HEK293T (cell line): ENCODE measurements at regions not wholly inside any gene's neighbourhood (a gene's known extent, or its start where the extent isn't known, plus 50 kb on each side); places are given as distances from the start of the nearest gene placed in this dataset.

Experiments
- CTCF ChIA-PET: fragments of 350-600 bp; formaldehyde crosslinking; extraction: SDS; loops from one replicate; lab custom pipeline; 2021; ENCODE audit warnings: antibody characterized with exemption, inconsistent platforms; lab: Yijun Ruan, JAX
- POLR2A ChIA-PET: fragments of 350-600 bp; formaldehyde crosslinking; extraction: SDS; loops from one replicate; lab custom pipeline; 2020; ENCODE audit warnings: antibody characterized with exemption, inconsistent platforms; lab: Yijun Ruan, JAX
- DNase-seq: peaks from one replicate; pipeline ENCODE4 v3.0.0; 2012; ENCODE audit warnings: mixed read lengths; ENCODE audit errors: extremely low spot score
- ARNT ChIP-seq: fragments of 450-650 bp; IDR thresholded peaks from 2 replicates; pipeline ENCODE4 v1.6.1; 2017; ENCODE audit warnings: mild to moderate bottlenecking
- BHLHE40 ChIP-seq: fragments of 450-650 bp; IDR thresholded peaks from 2 replicates; pipeline ENCODE4 v1.6.1; 2016; ENCODE audit warnings: mild to moderate bottlenecking, moderate library complexity, borderline replicate concordance
- CTBP1 ChIP-seq: fragments of 450-650 bp; IDR thresholded peaks from 2 replicates; pipeline ENCODE4 v1.6.1; 2016; ENCODE audit warnings: borderline replicate concordance
- ELF4 ChIP-seq: fragments of 450-650 bp; IDR thresholded peaks from 2 replicates; pipeline ENCODE4 v1.6.1; 2017; ENCODE audit warnings: antibody characterized with exemption
- FOXA1 ChIP-seq: fragments of 450-650 bp; IDR thresholded peaks from 2 replicates; pipeline ENCODE4 v1.6.1; 2016; ENCODE audit warnings: mild to moderate bottlenecking
- FOXK2 ChIP-seq: fragments of 450-650 bp; IDR thresholded peaks from 2 replicates; pipeline ENCODE4 v1.6.1; 2016; ENCODE audit warnings: mild to moderate bottlenecking
- FOXM1 ChIP-seq: fragments of 450-650 bp; IDR thresholded peaks from 2 replicates; pipeline ENCODE4 v1.6.1; 2017; ENCODE audit warnings: mild to moderate bottlenecking, borderline replicate concordance
- HDGF ChIP-seq: fragments of 450-650 bp; IDR thresholded peaks from 2 replicates; pipeline ENCODE4 v1.6.1; 2017; ENCODE audit warnings: antibody characterized with exemption, borderline replicate concordance
- L3MBTL2 ChIP-seq: fragments of 450-650 bp; conservative IDR thresholded peaks from 2 replicates; pipeline ENCODE4 v1.6.1; 2016; ENCODE audit warnings: mild to moderate bottlenecking
- LEF1 ChIP-seq: fragments of 450-650 bp; IDR thresholded peaks from 2 replicates; pipeline ENCODE4 v1.6.1; 2017; ENCODE audit warnings: mild to moderate bottlenecking, borderline replicate concordance
- NFRKB ChIP-seq: fragments of 450-650 bp; IDR thresholded peaks from 2 replicates; pipeline ENCODE4 v1.6.1; 2016; ENCODE audit warnings: mild to moderate bottlenecking, moderate library complexity
- PKNOX1 ChIP-seq: fragments of 450-650 bp; IDR thresholded peaks from 2 replicates; pipeline ENCODE4 v1.6.1; 2016
- SP1 ChIP-seq: fragments of 450-650 bp; IDR thresholded peaks from 2 replicates; pipeline ENCODE4 v1.6.1; 2017
- SUZ12 ChIP-seq: fragments of 450-650 bp; IDR thresholded peaks from 2 replicates; pipeline ENCODE4 v1.6.1; 2016; ENCODE audit warnings: mild to moderate bottlenecking
- TARDBP ChIP-seq: fragments of 450-650 bp; IDR thresholded peaks from 2 replicates; pipeline ENCODE4 v1.6.1; 2016
- ZNF384 ChIP-seq: fragments of 450-650 bp; IDR thresholded peaks from 2 replicates; pipeline ENCODE4 v1.6.1; 2016

- no peak for DNase-seq
- ChIA-PET POLR2A (no interaction called here), CTCF (no interaction called here)
- TF ChIP-seq HDGF: no peak
- TF ChIP-seq SP1: no peak
- no peak for TF ChIP-seq FOXM1
- no peak for TF ChIP-seq SUZ12
- TF ChIP-seq LEF1: no peak
- TF ChIP-seq BHLHE40: no peak
- TF ChIP-seq ZNF384: no peak
- TF ChIP-seq FOXK2: no peak
- no peak for TF ChIP-seq NFRKB
- no peak for TF ChIP-seq TARDBP
- TF ChIP-seq FOXA1: no peak
- TF ChIP-seq PKNOX1: no peak
- no peak for TF ChIP-seq L3MBTL2
- no peak for TF ChIP-seq CTBP1
- TF ChIP-seq ARNT: no peak
- TF ChIP-seq ELF4: no peak
These were observed 132.1 kb downstream of the KLF6 start for GRCh38 chr10:3652886-3653285.

- TF ChIP-seq FOXA1 (no peak), BHLHE40 (no peak), NFRKB (no peak), ZNF384 (no peak), L3MBTL2 (no peak), CTBP1 (no peak), ELF4 (no peak), HDGF (no peak), FOXK2 (no peak), LEF1 (no peak), TARDBP (no peak), ARNT (no peak), SUZ12 (no peak), SP1 (no peak), FOXM1 (no peak), PKNOX1 (no peak)
- CTCF ChIA-PET: no interaction called here
- POLR2A ChIA-PET: no interaction called here
- no peak for DNase-seq
These were observed 132.9 kb downstream of the KLF6 start for GRCh38 chr10:3651969-3652653.

GRCh38 chr10:3648576-3648975 is 136.4 kb downstream of the KLF6 start:
- POLR2A ChIA-PET: no interaction called here
- CTCF ChIA-PET: no interaction called here
- TF ChIP-seq FOXA1: no peak
- no peak for TF ChIP-seq CTBP1
- no peak for TF ChIP-seq HDGF
- no peak for TF ChIP-seq ARNT
- TF ChIP-seq FOXM1: no peak
- TF ChIP-seq ZNF384: no peak
- no peak for TF ChIP-seq ELF4
- DNase-seq: no peak

GRCh38 chr10:3648170-3648569 is 136.8 kb downstream of the KLF6 start:
- ChIA-PET CTCF (no interaction called here), POLR2A (no interaction called here)
- no peak for DNase-seq
- TF ChIP-seq BHLHE40: no peak
- no peak for TF ChIP-seq SP1
- TF ChIP-seq FOXM1: no peak
- no peak for TF ChIP-seq SUZ12
- no peak for TF ChIP-seq CTBP1
- no peak for TF ChIP-seq FOXK2
- TF ChIP-seq HDGF: no peak
- TF ChIP-seq NFRKB: no peak

GRCh38 chr10:3647074-3647473 is 137.9 kb downstream of the KLF6 start:
- DNase-seq: no peak

More at GRCh38 chr10:3647074-3647473, 137.9 kb downstream of the KLF6 start:
- CTCF ChIA-PET: interaction anchor here (0.6 kb wide), 1 partner anchor 46 kb away, joined by 3 read pairs; no protein-coding TSS in a partner anchor
- no peak for TF ChIP-seq TARDBP
- no peak for TF ChIP-seq HDGF
- no peak for TF ChIP-seq SUZ12
- TF ChIP-seq LEF1: no peak
- no peak for TF ChIP-seq NFRKB
- TF ChIP-seq BHLHE40: no peak
- TF ChIP-seq PKNOX1: no peak
- TF ChIP-seq FOXM1: no peak
- TF ChIP-seq ZNF384: no peak
- no peak for TF ChIP-seq L3MBTL2
- POLR2A ChIA-PET: no interaction called here
